HG03520 (cell line): ENCODE measurements at regions not wholly inside any gene's neighbourhood (a gene's known extent, or its start where the extent isn't known, plus 50 kb on each side); places are given as distances from the start of the nearest gene placed in this dataset.
A peak's percentile ranks its signal among the peaks of the same experiment; 100 is the strongest.

ENCODE experiments used
- ATAC-seq: cut with Tn5 transposase; IDR thresholded peaks from one replicate; pipeline ENCODE4 v1.9.1; 2021; ENCODE audit warnings: mild to moderate bottlenecking, moderate library complexity; ENCODE audit not compliant: unreplicated experiment

DNA sequence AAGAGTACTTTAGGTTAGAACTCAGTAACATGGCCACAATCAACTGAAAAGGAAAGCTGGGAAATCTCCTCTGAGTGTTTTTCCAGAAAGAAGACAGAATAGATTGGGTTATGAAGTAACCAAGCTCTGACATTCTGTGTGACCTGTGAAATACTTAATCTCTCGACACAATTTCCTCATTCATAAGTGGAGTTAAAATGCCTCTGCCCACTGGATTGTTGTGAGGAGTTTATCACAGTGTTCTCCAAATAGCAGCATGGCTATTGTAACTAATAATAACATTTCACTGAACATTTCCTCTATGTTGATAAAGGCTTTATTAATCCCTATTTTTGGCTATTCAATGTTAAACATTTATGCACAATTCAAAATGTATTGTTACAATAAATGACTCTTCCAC lies 311.0 kb downstream of the GABRB2 start:
- no peak for ATAC-seq

DNA sequence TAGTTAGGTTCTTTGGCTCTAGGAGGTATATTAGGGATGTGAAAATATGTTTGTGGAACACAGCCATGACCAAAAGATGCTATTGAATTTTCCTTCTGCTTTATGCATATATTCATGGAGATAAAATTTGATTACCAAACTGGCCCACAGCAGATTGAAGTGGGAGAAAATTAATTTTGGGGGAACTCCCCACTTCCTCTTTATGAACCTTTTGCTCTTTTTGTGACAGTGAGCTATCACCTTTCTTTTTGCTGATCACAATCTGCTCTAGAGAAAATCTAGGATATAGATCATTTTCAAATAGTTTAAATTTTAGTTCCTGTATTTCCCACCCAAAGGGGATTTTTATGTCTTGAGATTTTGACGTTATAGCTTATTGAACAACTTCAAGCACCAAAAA lies 313.0 kb downstream of the GABRB2 start:
- no peak for ATAC-seq

- ATAC-seq = no peak
Observed at GRCh38 chr5:161230221-161230620, 316.3 kb downstream of the GABRB2 start.

- no peak for ATAC-seq
Observed at GRCh38 chr5:161219816-161220215, 326.7 kb downstream of the GABRB2 start.

- ATAC-seq = no peak
Observed at GRCh38 chr5:161216877-161217276, 329.6 kb downstream of the GABRB2 start.

DNA sequence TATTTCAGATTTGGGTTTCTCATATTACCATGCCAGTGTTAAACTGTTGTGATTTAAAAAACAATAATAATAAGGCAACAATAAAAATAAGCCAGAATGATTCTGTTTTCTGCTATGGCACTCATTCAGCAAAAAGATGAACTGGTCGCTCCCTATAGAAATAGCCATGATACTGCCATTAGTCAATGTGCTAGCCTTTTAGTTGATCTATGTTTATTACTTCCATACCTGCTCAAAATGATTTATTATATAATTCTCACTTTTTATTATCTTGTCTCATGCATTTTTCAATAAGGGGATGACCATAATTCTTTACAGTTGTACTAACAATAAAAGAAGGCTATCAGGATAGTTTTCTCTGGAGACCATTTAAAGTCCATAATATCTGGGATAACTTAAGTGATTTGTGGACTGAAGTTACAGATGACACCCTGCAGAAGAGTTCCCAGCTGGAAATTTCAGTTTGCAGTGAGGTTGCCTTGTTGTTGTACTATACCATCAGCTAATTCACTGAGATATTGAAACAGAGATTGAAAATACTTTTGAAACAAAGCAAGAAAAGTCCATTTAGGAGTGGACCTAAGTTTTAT lies 334.3 kb downstream of the GABRB2 start:
- ATAC-seq = no peak

DNA sequence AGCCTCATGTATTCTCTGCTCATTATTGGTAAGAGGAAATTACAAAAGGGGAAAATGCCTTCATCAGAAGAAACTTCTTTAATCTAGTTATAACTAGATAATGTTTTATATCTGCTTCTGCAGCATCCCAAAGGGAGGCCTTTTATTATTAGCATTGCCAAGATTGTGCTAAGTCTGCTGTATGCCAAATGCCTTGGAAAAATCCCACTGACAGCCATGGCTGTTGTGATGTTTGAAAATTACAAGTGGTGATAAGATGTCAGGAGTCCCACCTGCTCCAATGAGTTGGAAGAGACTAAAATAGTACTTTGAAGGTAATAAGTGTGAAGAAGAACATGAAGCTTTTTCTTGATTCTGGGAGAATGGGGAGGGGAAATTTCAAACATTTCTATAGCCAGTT lies 345.0 kb downstream of the GABRB2 start:
- ATAC-seq = no peak

- no peak for ATAC-seq
Observed at GRCh38 chr5:161190778-161191177, 338.8 kb upstream of the ATP10B start.

DNA sequence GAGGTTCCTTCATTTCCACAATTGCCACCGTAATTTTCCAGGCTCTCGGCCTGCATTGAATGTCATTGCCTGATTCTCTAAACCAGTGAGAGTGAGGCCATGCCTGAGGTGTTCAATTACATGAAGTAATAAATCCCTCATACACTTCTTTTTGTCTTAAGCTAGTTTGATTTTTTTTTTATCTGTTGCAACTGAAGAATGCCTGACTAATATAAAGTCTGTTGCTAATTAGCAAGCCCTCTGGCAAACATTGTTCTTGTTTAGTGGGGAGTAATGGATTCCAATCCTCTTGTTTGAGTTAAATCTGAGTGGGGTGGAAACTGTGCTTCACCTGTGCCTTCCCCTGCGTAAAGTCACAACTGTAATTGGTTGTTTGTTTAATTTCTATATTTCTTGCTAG lies 338.1 kb upstream of the ATP10B start:
- no peak for ATAC-seq

GRCh38 chr5:161189452-161189851 lies 337.4 kb upstream of the ATP10B start:
- no peak for ATAC-seq

- ATAC-seq = no peak
Observed at GRCh38 chr5:161183559-161183958, 331.5 kb upstream of the ATP10B start.

DNA sequence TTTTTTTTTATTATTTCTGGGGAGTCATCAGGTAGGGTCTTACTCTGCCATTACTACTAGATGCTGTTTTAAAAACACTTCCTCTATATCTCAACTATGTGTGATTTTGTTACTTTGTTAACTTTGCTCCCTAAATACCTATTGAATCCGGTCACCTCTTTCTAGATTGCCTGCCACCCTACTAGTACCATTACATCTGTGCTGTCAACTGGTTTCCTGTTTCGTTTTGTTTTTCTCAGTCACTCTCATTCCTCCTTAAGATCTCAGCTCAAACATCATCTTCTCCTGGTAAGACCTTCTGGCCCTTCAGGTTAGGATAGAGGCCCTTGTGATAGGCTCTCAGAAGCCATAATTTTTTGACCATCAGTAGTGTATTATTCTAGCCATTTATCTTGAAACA lies 324.2 kb upstream of the ATP10B start:
- ATAC-seq = peak; percentile 51

GRCh38 chr5:161169776-161170175 lies 317.8 kb upstream of the ATP10B start:
- ATAC-seq = no peak

- no peak for ATAC-seq
Observed at GRCh38 chr5:161167016-161167767, 315.2 kb upstream of the ATP10B start.

DNA sequence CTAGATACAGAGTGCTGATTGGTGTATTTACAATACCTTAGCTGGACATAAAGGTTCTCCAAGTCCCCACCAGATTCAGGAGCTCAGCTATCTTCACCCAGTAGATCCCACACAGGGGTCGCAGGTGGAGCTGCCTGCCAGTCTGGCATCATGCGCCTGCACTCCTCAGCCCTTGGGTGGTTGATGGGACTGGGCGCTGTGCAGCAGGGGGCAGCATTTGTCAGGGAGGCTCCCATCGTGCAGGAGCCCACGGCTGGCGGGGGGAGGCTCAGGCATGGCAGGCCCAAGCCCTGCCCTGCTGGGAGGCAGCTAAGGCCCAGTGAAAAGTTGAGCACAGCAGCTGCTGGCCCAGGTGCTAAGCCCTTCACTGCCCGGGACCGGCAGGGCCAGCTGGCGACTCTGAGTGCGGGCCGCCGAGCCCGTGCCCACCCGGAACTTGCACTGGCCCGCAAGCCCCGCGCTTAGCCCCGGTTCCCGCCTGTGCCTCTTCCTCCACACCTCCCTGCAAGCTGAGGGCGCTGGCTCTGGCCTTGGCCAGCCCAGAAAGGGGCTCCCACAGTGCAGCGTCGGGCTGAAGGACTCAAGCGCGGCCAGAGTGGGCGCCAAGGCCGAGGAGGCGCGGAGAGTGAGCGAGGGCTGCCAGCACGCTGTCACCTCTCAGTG lies 314.1 kb upstream of the ATP10B start:
- no peak for ATAC-seq

- ATAC-seq = no peak
Observed at GRCh38 chr5:161157925-161158324, 305.9 kb upstream of the ATP10B start.

DNA sequence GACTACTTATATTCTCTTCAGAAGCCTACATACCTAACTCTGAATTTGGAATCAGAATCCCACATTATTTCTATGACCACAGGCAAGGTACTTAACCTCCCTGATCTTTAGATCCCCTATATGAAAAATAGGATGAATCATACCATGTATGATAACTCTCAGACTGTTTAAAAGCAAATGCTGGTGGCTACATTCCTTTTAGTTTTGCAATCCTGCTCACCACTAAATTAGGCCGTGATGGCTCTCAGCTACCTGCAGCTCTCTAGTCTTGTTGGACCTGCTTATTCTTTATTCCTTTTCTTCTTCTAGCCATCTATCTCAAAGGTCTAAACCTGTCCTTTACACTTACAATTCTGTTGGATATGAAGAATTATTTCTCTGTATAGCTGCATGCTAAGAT lies 303.4 kb upstream of the ATP10B start:
- no peak for ATAC-seq

GRCh38 chr5:161152415-161152940 lies 300.5 kb upstream of the ATP10B start:
- no peak for ATAC-seq

- ATAC-seq = no peak
Observed at GRCh38 chr5:161150441-161150988, 298.5 kb upstream of the ATP10B start.

GRCh38 chr5:161149078-161149477 lies 297.1 kb upstream of the ATP10B start:
- peak; percentile 64 for ATAC-seq

DNA sequence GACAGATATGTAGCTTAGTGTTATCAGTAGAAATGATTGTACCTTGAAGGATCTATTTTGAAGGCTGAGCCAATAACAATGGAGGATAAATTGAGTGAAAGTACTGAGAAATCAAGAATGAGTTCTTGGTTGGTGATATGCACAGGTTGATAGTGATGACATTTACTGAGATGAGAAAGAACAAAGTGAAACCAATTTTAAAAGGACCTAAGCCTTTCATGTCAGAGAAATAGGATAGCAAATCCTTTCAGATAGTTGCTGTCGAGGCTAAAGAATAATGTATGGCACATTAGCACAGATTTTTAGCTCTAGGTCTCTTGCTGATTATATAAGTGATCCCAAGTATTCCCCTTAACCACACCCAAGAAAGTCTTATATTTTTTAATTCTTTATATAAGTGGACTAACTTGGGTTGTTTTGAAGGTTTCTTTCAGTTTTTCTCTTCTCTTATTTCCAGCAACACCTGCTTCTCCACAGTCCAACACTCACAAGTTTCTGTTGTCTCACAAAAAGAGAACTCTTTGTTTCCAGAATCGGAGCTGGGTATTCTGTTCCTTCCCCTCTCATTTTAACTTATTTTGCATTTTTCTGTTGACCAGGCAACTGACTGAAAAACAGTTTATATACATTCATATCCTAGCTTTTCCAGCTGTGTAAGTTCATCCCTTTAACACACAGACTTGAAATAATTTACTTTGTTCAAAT lies 286.9 kb upstream of the ATP10B start:
- peak; percentile 53 for ATAC-seq
